22Rv1 (cell line): ENCODE measurements at regions not wholly inside any gene's neighbourhood (a gene's known extent, or its start where the extent isn't known, plus 50 kb on each side); places are given as distances from the start of the nearest gene placed in this dataset.

Experiments used
- H3K27ac ChIP-seq: fragments of 450-650 bp; 2 replicates; pipeline ENCODE4 v1.5.1; 2017
- ZFX ChIP-seq: fragments of 450-650 bp; IDR thresholded peaks from 2 replicates; pipeline ENCODE4 v1.6.1; 2017; ENCODE audit warnings: antibody characterized with exemption, borderline replicate concordance
- TF ChIP-seq, protein P1 (sequence below): fragments of 450-650 bp; IDR thresholded peaks from 2 replicates; pipeline ENCODE4 v1.5.1; 2017; ENCODE audit warnings: mild to moderate bottlenecking

DNA sequence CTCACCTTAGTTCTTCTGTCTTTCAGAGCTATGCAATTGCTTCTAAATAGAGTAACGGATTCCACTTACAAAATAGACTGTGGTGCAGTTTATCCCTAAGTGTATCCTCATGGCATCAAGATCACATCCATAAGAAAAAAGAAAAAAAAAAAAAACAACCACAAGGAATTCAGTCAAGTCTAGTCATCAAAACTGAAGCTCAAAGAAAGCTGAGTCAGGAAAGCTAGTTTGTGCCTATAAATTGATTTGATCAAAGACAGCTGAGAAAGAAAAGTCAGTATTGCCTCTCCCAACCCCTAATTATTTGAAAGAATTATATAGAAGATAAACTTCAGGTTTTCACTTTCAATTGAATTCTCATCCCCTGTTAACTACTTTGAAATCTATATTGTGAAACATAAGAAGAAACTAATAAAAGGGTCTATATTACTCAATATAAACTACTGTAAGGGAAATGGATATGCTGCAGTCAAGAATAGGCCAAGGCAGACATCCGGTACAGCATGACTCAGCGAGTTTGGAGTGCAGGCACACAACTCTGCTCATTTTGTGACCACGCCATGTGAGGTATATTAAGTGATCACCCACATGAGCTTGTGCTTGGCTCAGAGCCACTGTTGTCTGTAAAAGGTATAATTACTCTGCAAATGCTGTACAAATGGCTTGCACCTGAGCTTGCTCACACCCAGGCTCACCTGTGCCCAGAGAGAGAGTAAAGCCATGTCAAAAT, 568.1 kb upstream of the CRIM1 start:
- TF ChIP-seq, protein P1, sequence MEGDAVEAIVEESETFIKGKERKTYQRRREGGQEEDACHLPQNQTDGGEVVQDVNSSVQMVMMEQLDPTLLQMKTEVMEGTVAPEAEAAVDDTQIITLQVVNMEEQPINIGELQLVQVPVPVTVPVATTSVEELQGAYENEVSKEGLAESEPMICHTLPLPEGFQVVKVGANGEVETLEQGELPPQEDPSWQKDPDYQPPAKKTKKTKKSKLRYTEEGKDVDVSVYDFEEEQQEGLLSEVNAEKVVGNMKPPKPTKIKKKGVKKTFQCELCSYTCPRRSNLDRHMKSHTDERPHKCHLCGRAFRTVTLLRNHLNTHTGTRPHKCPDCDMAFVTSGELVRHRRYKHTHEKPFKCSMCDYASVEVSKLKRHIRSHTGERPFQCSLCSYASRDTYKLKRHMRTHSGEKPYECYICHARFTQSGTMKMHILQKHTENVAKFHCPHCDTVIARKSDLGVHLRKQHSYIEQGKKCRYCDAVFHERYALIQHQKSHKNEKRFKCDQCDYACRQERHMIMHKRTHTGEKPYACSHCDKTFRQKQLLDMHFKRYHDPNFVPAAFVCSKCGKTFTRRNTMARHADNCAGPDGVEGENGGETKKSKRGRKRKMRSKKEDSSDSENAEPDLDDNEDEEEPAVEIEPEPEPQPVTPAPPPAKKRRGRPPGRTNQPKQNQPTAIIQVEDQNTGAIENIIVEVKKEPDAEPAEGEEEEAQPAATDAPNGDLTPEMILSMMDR = no peak
- TF ChIP-seq ZFX = no peak
- H3K27ac ChIP-seq = no peak overlapping the region

DNA sequence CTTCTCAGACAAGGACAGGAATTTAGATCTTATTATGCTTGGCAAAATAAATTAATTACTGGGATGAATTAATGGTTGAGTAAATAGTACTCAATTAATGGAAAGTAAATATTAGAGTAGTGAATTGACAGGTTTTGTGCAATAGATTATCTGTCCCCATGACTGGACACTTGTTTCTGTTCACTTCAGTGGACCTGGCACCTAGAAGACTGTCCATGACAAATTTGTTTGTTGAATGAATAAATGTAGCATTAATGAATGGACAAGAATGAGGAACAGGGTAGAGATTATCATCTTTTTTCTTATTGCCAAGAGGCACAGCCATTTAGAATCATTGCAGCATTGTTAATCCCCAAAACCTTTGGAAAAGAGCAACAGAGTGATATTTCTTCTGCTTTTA, 570.0 kb upstream of the CRIM1 start:
- TF ChIP-seq, protein P1 = no peak
- no peak overlapping the region for H3K27ac ChIP-seq

DNA sequence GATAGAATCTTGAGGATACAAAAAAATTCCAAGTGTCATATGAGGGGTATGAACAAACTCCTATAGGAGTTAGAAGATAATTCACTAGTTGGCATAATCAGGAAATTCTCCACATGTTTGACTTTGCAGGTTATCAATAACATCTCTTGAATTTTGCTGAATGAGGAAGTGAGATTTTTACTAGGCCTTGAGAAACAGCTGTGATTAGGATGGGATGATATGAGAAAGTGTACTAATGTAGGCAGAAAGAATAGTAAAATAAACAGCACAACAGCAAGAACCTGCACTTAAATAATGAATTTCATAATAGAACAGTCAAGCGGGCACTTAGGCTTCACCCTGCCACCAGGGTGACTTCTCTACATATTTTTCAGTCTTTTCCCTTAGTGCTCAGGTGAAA, 570.8 kb upstream of the CRIM1 start:
- H3K27ac ChIP-seq = no peak overlapping the region
- no peak for TF ChIP-seq ZFX

DNA sequence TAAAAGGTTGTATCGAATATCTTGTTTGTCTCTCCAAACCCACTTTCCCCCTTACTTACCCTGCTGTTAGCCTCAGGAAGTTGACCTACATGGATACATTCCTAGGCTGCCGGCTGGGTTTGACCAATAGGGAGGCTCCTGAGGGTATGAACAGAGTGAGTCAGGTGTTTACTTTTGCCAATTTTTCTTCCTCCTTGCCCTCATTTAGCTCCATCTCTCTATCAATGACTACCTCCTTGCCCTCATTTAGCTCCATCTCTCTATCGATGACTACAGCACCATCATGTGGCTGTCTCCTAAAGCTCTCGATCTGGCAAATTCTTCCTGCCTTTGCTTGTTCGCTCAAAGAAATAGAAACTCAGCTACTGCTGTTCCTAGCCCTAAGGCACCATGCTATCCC, 571.9 kb upstream of the CRIM1 start:
- no peak for TF ChIP-seq ZFX
- TF ChIP-seq, protein P1 = no peak
- H3K27ac ChIP-seq = no peak overlapping the region

DNA sequence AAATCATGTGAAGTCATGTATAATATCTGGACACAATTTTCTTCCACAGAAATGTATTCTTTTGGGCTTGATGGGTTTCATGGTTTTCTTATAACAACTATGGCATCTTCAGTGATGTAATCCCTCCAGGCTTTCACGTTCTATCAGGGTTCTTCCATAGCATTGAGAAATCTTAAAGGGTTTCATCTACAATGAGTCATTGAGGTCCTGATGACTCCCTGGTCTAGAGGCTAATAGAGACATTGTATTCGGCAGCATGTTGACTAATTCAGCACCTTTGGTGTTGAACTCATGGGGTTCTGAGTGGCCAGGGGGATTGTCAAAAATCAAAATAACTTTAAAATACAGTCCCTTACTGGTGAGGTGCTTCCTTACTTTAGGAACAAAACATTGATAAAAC, 614.0 kb upstream of the CRIM1 start:
- no peak overlapping the region for H3K27ac ChIP-seq
- TF ChIP-seq, protein P1 = no peak
- TF ChIP-seq ZFX = no peak

DNA sequence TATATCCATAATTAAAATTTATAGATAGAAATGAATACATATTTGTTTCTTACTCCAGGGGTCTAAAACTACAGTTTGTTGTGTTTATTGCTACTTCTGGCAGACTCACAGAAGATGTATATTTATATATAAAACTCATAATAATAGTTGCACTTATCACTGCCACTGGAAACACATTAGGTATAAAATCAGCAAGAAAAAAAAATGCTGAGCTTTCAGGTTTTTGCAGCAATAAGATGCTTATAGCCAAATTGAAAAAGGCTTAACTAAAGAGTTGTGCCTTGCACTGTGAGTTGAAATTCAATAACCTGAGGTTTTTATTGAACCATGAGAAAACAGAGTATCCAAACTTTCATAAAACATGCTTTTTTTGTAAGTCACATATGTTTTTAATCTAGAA, 623.9 kb upstream of the CRIM1 start:
- TF ChIP-seq, protein P1 = no peak
- no peak for TF ChIP-seq ZFX
- H3K27ac ChIP-seq = no peak overlapping the region

DNA sequence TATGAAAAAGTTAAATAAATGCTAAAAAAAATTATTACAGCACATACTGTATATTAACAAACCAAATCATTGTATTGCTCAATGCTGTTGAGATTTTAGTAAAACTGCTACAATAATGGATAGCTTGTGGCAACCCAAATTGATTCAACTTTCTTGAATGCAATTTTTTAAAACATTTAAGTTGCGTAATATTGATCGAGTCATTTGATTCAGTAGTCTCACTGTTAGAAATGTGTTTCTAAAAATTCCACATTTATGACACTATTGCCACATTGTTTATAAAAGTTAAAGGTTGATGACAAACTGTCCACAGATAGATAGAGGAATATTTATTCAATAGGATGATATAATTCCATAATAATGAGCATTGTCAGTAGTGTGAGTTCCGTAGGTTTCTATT, 640.7 kb upstream of the CRIM1 start:
- no peak for TF ChIP-seq ZFX
- TF ChIP-seq, protein P1 = no peak

DNA sequence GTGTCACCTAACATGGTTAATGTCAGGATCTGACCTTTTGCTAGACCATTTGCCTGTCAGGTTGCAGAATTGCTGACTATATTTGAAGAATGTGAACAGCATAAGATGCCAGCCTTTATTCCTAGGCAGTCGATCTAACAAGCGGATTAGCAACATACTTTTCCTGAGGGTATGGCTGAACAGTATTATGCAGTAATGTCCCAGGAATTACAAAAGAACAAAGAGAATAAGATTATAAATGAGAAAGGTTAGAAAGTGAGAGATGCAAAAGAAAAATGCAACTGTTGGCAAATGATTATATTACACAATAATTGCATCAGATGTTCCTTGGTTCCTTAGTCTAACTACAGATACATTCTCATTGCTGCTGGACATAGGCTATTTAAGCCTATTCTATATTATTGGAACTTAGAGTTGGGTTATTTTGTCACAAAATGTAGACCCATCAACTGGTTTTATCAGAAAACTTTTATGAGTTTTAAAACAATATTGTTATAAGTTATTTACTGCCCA, 647.1 kb upstream of the CRIM1 start:
- H3K27ac ChIP-seq = no peak overlapping the region
- TF ChIP-seq, protein P1 = no peak
- TF ChIP-seq ZFX = no peak

More for the DNA sequence above, 640.7 kb upstream of the CRIM1 start:
- no peak overlapping the region for H3K27ac ChIP-seq
